Kidney epithelial cell (primary cell): ENCODE measurements at regions not wholly inside any gene's neighbourhood (a gene's known extent, or its start where the extent isn't known, plus 50 kb on each side); places are given as distances from the start of the nearest gene placed in this dataset.

Experiments used
- DNase-seq: peaks from one replicate; pipeline ENCODE4 v3.0.0-alpha.2; 2010; ENCODE audit warnings: low read depth
- H3K27me3 ChIP-seq: 2 replicates; pipeline ENCODE4 v1.6.0; 2011; ENCODE audit warnings: low read length; ENCODE audit not compliant: control insufficient read depth, insufficient read depth
- H3K36me3 ChIP-seq: 2 replicates; pipeline ENCODE4 v1.5.1; 2011; ENCODE audit warnings: low read length; ENCODE audit not compliant: control insufficient read depth, insufficient read depth
- H3K4me3 ChIP-seq: 2 replicates; pipeline ENCODE4 v1.5.1; 2011; ENCODE audit warnings: low read depth, mild to moderate bottlenecking, control low read depth, low read length
- TF ChIP-seq, protein P1 (sequence below): IDR thresholded peaks from 2 replicates; pipeline ENCODE4 v1.5.1; 2011; ENCODE audit warnings: mild to moderate bottlenecking, moderate library complexity, low read length, control low read depth, inconsistent platforms; ENCODE audit not compliant: insufficient read depth, poor library complexity, severe bottlenecking

DNA sequence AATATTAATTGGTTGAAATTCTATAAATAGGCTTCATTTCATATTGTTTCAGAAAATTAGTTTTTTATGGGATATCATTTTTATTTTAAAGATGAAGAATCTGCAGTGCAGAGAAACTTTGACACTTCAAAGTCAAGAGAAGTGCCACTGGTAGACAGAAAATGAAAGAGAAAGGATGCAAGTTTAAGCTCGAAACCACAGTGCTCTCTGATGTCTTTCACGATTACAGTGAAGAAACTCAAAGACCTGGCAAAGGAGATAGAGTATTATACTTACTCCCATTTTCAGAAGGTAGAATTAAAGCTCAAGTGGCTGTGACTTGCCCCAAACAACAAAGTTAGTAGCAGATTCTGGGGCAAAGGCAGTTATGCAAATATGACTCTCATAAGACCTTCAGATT is 745.4 kb downstream of the TECRL start:
- Histone ChIP-seq H3K36me3 (no peaks in the 10 kb centered on the region), H3K4me3 (no peak overlapping the region), H3K27me3 (no peaks in the 10 kb centered on the region)
- DNase-seq = no peak
- TF ChIP-seq, protein P1, sequence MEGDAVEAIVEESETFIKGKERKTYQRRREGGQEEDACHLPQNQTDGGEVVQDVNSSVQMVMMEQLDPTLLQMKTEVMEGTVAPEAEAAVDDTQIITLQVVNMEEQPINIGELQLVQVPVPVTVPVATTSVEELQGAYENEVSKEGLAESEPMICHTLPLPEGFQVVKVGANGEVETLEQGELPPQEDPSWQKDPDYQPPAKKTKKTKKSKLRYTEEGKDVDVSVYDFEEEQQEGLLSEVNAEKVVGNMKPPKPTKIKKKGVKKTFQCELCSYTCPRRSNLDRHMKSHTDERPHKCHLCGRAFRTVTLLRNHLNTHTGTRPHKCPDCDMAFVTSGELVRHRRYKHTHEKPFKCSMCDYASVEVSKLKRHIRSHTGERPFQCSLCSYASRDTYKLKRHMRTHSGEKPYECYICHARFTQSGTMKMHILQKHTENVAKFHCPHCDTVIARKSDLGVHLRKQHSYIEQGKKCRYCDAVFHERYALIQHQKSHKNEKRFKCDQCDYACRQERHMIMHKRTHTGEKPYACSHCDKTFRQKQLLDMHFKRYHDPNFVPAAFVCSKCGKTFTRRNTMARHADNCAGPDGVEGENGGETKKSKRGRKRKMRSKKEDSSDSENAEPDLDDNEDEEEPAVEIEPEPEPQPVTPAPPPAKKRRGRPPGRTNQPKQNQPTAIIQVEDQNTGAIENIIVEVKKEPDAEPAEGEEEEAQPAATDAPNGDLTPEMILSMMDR = no peak

DNA sequence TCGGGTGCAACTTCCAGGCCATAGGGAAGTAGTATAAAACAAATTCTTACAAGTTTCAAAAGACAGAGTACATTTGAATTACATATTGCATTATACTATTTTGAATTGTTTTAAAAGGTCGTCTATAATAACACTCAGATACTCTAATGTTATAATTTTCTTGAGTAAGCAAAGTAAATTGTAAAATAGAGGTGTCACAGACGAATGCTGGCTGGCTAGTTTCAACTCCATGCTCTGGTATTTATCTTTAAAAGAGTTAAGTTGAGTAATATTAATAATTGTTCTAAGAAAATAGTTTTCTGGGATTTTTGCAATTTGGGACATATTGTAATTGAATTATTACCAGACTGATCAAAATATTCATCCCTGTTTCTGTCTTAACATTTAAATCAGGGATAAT is 764.9 kb downstream of the TECRL start:
- TF ChIP-seq, protein P1 = no peak
- DNase-seq = no peak
- Histone ChIP-seq H3K4me3 (no peak overlapping the region), H3K27me3 (no peaks in the 10 kb centered on the region), H3K36me3 (no peaks in the 10 kb centered on the region)

DNA sequence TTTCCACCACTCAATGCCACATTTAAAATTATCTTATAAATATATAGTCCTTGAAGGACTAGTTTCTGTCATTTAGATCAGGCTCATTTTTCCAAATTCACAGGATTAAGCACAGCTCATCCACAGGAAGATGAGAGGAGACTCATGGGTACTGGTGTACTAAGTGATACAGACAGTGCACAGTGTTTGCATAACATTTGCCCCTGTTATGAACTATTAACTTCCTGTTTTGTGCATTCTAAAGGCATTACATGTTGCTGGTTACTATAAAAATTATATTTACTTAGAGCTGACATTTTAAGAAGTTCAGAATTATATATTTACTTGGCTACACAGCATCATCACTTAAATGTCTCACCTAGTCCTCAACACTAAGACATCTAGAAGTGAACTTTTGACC is 772.0 kb downstream of the TECRL start:
- TF ChIP-seq, protein P1 = no peak
- no peak for DNase-seq
- Histone ChIP-seq H3K36me3 (no peaks in the 10 kb centered on the region), H3K4me3 (no peak overlapping the region), H3K27me3 (no peaks in the 10 kb centered on the region)

DNA sequence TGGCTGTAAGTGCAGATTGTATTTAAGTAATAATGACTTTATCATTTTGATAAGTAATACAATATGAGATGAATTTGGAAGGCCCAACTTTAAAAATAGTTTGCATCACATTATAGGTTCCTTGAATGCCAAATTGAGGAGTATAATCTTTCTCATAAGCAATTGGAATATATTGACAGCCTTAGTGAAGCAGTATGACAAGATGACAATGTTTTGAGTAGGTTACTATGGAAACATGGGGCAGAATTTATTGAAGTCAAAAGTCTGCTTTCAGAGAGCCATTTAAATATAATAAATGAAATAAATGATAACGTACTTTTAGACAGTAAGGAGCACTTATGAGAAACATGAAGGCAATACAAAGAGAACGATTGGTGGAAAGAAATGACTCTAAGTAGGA is 776.4 kb downstream of the TECRL start:
- Histone ChIP-seq H3K27me3 (no peaks in the 10 kb centered on the region), H3K4me3 (no peak overlapping the region), H3K36me3 (no peaks in the 10 kb centered on the region)
- TF ChIP-seq, protein P1 = no peak
- DNase-seq = no peak

DNA sequence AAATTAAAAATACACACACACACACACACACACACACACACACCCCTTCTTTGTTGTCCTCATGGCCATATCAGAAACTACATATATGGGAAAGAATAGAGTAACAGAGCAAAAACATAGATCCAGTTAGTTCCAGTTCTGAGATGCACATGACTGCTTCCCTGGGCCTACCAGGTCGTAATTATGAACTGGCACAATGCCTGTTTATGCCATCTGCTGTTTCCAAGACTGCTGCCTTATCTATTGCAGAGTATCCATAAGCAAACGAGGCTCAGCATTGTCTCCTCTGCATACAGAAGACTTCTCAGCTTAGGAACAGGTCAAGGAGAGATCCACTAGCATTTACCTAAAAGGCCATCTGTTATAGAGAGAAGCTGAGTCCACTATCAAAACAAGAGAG is 789.0 kb downstream of the TECRL start:
- no peak for DNase-seq
- H3K27me3 ChIP-seq = no peaks in the 10 kb centered on the region
- no peak overlapping the region for H3K4me3 ChIP-seq
- TF ChIP-seq, protein P1 = no peak
- H3K36me3 ChIP-seq = no peaks in the 10 kb centered on the region

DNA sequence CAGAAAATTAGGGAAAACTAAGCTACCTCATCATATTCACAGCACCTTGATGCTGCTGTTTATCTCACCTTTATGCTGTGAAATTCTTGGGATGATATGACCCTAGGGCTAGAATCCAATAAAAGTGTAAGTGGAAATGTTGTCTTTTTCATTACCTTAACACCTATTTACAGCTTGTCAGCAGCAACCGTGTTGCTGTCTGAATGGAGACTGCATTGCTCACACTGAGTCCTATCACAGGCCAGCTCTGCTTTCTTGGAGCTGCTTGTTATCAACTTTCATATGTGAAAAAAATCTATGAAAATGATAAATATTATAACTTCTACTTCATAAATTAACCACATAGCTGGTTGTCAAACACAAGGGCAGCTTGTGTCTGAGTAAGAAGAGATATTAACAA is 789.5 kb downstream of the TECRL start:
- DNase-seq = no peak
- Histone ChIP-seq H3K4me3 (no peak overlapping the region), H3K36me3 (no peaks in the 10 kb centered on the region), H3K27me3 (no peaks in the 10 kb centered on the region)
- TF ChIP-seq, protein P1 = no peak
